SH-SY5Y (cell line): ENCODE measurements at regions not wholly inside any gene's neighbourhood (a gene's known extent, or its start where the extent isn't known, plus 50 kb on each side); places are given as distances from the start of the nearest gene placed in this dataset.

Experiments
- GATA2 ChIP-seq: IDR thresholded peaks from 2 replicates; pipeline ENCODE4 v1.6.1; 2011; ENCODE audit warnings: mild to moderate bottlenecking, low read depth, low read length
- GATA3 ChIP-seq: IDR thresholded peaks from 2 replicates; pipeline ENCODE4 v1.6.1; 2011; ENCODE audit warnings: low read depth, mild to moderate bottlenecking, low read length, moderate library complexity

GRCh38 chr3:153443961-153444360 lies 281.9 kb downstream of the RAP2B start:
- TF ChIP-seq GATA2 (no peak), GATA3 (no peak)
